ENCODE measurements at regions not wholly inside any gene's neighbourhood (a gene's known extent, or its start where the extent isn't known, plus 50 kb on each side); places are given as distances from the start of the nearest gene placed in this dataset.

- no peak for TF ChIP-seq CTCF (IDR thresholded peaks at IDR 0.05)
- TF ChIP-seq EZH2phosphoT487 (IDR thresholded peaks at IDR 0.05; ENCODE audit: borderline replicate concordance, low read depth): no peak
- TF ChIP-seq POLR2AphosphoS5 (IDR thresholded peaks at IDR 0.05; ENCODE audit: low read depth, low read length): no peak
- no peak for TF ChIP-seq TCF12 (IDR thresholded peaks at IDR 0.05)
- no peak for TF ChIP-seq GABPA (IDR thresholded peaks at IDR 0.05; ENCODE audit: low read depth)
- TF ChIP-seq, protein P1, sequence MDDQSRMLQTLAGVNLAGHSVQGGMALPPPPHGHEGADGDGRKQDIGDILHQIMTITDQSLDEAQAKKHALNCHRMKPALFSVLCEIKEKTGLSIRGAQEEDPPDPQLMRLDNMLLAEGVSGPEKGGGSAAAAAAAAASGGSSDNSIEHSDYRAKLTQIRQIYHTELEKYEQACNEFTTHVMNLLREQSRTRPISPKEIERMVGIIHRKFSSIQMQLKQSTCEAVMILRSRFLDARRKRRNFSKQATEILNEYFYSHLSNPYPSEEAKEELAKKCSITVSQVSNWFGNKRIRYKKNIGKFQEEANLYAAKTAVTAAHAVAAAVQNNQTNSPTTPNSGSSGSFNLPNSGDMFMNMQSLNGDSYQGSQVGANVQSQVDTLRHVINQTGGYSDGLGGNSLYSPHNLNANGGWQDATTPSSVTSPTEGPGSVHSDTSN (IDR thresholded peaks at IDR 0.05): no peak
- TF ChIP-seq, protein P2, sequence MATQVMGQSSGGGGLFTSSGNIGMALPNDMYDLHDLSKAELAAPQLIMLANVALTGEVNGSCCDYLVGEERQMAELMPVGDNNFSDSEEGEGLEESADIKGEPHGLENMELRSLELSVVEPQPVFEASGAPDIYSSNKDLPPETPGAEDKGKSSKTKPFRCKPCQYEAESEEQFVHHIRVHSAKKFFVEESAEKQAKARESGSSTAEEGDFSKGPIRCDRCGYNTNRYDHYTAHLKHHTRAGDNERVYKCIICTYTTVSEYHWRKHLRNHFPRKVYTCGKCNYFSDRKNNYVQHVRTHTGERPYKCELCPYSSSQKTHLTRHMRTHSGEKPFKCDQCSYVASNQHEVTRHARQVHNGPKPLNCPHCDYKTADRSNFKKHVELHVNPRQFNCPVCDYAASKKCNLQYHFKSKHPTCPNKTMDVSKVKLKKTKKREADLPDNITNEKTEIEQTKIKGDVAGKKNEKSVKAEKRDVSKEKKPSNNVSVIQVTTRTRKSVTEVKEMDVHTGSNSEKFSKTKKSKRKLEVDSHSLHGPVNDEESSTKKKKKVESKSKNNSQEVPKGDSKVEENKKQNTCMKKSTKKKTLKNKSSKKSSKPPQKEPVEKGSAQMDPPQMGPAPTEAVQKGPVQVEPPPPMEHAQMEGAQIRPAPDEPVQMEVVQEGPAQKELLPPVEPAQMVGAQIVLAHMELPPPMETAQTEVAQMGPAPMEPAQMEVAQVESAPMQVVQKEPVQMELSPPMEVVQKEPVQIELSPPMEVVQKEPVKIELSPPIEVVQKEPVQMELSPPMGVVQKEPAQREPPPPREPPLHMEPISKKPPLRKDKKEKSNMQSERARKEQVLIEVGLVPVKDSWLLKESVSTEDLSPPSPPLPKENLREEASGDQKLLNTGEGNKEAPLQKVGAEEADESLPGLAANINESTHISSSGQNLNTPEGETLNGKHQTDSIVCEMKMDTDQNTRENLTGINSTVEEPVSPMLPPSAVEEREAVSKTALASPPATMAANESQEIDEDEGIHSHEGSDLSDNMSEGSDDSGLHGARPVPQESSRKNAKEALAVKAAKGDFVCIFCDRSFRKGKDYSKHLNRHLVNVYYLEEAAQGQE (IDR thresholded peaks at IDR 0.05; ENCODE audit: low read depth, low read length): no peak
- TF ChIP-seq TAF1 (IDR thresholded peaks at IDR 0.05; ENCODE audit: borderline replicate concordance, low read depth, low read length): no peak
- no peak for TF ChIP-seq SIN3A (IDR thresholded peaks at IDR 0.05; ENCODE audit: borderline replicate concordance, low read depth, low read length)
- TF ChIP-seq SMC3 (IDR thresholded peaks at IDR 0.05; ENCODE audit: low read depth, low read length): no peak
- TF ChIP-seq MAX (IDR thresholded peaks at IDR 0.05; ENCODE audit: low read depth): no peak
Measured at GRCh38 chr4:53713296-53713695, 122.0 kb upstream of the LNX1 start.
